Activated T-cell treated with anti-CD3 and anti-CD28 coated beads, Interleukin-2, amount 50 U/mL, for 72 hours (primary cell): ENCODE measurements at regions not wholly inside any gene's neighbourhood (a gene's known extent, or its start where the extent isn't known, plus 50 kb on each side); places are given as distances from the start of the nearest gene placed in this dataset.

Source experiments
- ATAC-seq, 2 donors: fragments of 150-1000 bp; cut with Tn5 transposase; replicated peaks in 1 of 2; 2 replicates each; pipeline ENCODE4 v1.10.0; 2021; ENCODE audit warnings: moderate library complexity in 2 of 2, mild to moderate bottlenecking in 1 of 2
- DNase-seq, 2 donors: peaks; one replicate each; pipeline ENCODE4 v3.0.0; 2021 to 2022; ENCODE audit warnings: mixed read lengths in 1 of 2
- H3K27ac Mint-ChIP-seq: one replicate; pipeline ENCODE4 v1.8.0; 2022; ENCODE audit warnings: mild to moderate bottlenecking, moderate library complexity, mixed read lengths
- H3K27me3 Mint-ChIP-seq: one replicate; pipeline ENCODE4 v1.8.0; 2022; ENCODE audit warnings: low read depth, mixed read lengths
- H3K36me3 Mint-ChIP-seq, 2 donors: one replicate each; pipeline ENCODE4 v1.8.0; 2022; ENCODE audit warnings: mixed read lengths in 2 of 2, mild to moderate bottlenecking in 1 of 2; ENCODE audit not compliant: insufficient read depth in 2 of 2
- H3K4me1 Mint-ChIP-seq: one replicate; pipeline ENCODE4 v1.8.0; 2022; ENCODE audit warnings: low read depth, mixed read lengths
- H3K4me3 Mint-ChIP-seq, 2 donors: one replicate each; pipeline ENCODE4 v1.8.0; 2022; ENCODE audit warnings: mild to moderate bottlenecking in 2 of 2, mixed read lengths in 2 of 2, moderate library complexity in 2 of 2
- H3K9me3 Mint-ChIP-seq, 2 donors: one replicate each; pipeline ENCODE4 v1.8.0; 2022; ENCODE audit warnings: mixed read lengths in 2 of 2

- H3K27ac Mint-ChIP-seq: no peak overlapping the region
- ATAC-seq (no peak), DNase-seq (no peak)
- H3K36me3 Mint-ChIP-seq: no peaks in the 10 kb centered on the region
- no peaks in the 10 kb centered on the region for H3K4me1 Mint-ChIP-seq
- no peaks in the 10 kb centered on the region for H3K27me3 Mint-ChIP-seq
- peaks cover 0 to 3% of the 10 kb centered on the region in 2 donors for H3K9me3 Mint-ChIP-seq
- H3K4me3 Mint-ChIP-seq: no peak overlapping the region
Observed at GRCh38 chr5:168062239-168062638, 229.2 kb upstream of the WWC1 start.

- no peaks in the 10 kb centered on the region for H3K27me3 Mint-ChIP-seq
- H3K9me3 Mint-ChIP-seq: no peaks in the 10 kb centered on the region
- H3K27ac Mint-ChIP-seq: no peak overlapping the region
- no peak overlapping the region for H3K4me3 Mint-ChIP-seq
- ATAC-seq (no peak), DNase-seq (no peak)
- no peaks in the 10 kb centered on the region for H3K36me3 Mint-ChIP-seq
- no peaks in the 10 kb centered on the region for H3K4me1 Mint-ChIP-seq
Observed at GRCh38 chr5:168064457-168064856, 227.0 kb upstream of the WWC1 start.

GRCh38 chr5:168064933-168065622 lies 226.4 kb upstream of the WWC1 start:
- no peaks in the 10 kb centered on the region for H3K27me3 Mint-ChIP-seq
- DNase-seq: no peak

DNA sequence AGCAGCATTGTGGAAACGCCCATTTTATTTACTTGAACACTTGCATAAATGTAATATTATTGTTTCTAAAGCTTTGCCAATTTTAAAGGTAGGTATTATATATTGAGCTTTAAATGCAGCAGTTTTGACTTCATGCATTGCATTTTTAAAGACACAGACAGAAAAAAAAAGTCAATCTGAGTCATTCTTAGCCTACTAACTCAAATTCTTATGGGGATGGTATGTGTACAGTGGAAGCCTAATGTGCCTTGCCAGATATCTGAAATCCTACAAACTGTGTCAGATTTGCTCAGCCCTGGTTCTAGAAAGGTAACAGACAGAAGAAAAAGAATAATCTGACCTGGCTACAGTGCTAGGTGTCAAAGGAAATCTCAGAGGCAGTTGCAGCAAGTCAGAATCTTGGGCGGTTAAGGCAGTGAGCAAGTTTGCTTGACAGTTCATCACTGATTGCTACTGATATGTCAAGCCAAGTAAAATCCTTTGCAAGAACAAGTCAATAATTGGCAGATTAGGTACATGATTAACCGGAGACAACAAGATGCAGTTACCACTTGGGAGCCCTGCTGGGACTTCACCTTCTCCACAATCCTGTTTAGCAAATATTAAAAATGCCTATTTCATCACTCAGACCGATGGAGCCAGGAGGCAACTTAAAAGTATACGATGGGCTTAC lies 224.8 kb upstream of the WWC1 start:
- ATAC-seq (no peak), DNase-seq (no peak)
- Mint-ChIP-seq H3K4me1 (no peaks in the 10 kb centered on the region), H3K27ac (no peak overlapping the region), H3K27me3 (no peaks in the 10 kb centered on the region), H3K4me3 (no peak overlapping the region), H3K36me3 (no peaks in the 10 kb centered on the region), H3K9me3 (no peaks in the 10 kb centered on the region)

More at GRCh38 chr5:168064933-168065622, 226.4 kb upstream of the WWC1 start:
- no peak for ATAC-seq
- H3K9me3 Mint-ChIP-seq: no peaks in the 10 kb centered on the region
- H3K4me3 Mint-ChIP-seq: no peak overlapping the region
- no peaks in the 10 kb centered on the region for H3K36me3 Mint-ChIP-seq
- no peaks in the 10 kb centered on the region for H3K4me1 Mint-ChIP-seq
- H3K27ac Mint-ChIP-seq: no peak overlapping the region

DNA sequence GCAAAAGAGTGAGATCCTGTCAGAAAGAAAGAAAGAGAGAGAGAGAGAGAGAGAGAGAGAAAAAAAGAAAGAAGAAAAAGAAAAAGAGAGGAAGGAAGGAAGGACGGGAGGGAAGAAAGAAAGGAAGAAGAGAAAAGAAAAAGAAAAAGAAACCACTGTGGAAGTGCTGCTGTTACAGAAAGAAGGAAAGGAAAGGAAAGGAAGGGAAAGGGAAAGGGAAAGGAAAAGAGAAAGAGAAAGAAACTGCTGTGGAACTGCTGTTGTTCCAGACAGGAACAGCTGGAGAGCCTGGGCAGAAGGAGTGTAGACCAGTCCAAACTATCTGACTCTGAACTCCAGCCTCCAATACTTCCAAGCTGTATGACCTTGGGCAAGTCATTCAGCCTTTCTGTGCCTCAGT lies 220.7 kb upstream of the WWC1 start:
- no peak for ATAC-seq
- H3K4me3 Mint-ChIP-seq: no peak overlapping the region
- no peaks in the 10 kb centered on the region for H3K9me3 Mint-ChIP-seq
- no peak for DNase-seq
- H3K27ac Mint-ChIP-seq: no peak overlapping the region
- H3K36me3 Mint-ChIP-seq: no peaks in the 10 kb centered on the region
- peaks cover 5% of the 10 kb centered on the region for H3K27me3 Mint-ChIP-seq
- no peaks in the 10 kb centered on the region for H3K4me1 Mint-ChIP-seq

GRCh38 chr5:168072665-168073064 lies 218.8 kb upstream of the WWC1 start:
- no peak overlapping the region for H3K27ac Mint-ChIP-seq
- no peak for ATAC-seq
- no peak overlapping the region for H3K4me3 Mint-ChIP-seq
- no peak for DNase-seq
- no peaks in the 10 kb centered on the region for H3K9me3 Mint-ChIP-seq
- no peaks in the 10 kb centered on the region for H3K4me1 Mint-ChIP-seq
- no peaks in the 10 kb centered on the region for H3K36me3 Mint-ChIP-seq
- H3K27me3 Mint-ChIP-seq: peaks cover 5% of the 10 kb centered on the region

DNA sequence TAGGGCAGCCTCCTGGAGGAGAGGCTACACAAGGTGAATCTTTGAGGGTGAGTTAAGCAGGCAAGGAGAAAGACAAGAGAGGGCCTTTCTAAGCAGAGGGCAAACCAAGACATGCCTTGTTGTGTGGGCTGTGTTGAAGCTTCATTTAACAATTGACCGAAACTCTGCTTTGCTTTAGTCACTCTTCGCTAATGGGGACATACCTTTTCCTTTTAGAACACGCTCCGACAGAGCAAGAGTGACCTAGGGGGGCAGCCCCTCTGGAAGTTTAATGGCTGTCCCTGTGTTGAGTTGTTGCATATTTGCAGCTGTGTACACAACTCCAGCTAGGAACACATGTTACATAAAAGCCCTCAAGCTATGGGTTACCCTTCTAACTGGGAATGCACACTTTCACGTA lies 218.1 kb upstream of the WWC1 start:
- Mint-ChIP-seq H3K36me3 (no peaks in the 10 kb centered on the region), H3K4me3 (no peak overlapping the region), H3K27me3 (peaks cover 5% of the 10 kb centered on the region), H3K27ac (no peak overlapping the region), H3K4me1 (no peaks in the 10 kb centered on the region), H3K9me3 (no peaks in the 10 kb centered on the region)
- DNase-seq (no peak), ATAC-seq (no peak)

DNA sequence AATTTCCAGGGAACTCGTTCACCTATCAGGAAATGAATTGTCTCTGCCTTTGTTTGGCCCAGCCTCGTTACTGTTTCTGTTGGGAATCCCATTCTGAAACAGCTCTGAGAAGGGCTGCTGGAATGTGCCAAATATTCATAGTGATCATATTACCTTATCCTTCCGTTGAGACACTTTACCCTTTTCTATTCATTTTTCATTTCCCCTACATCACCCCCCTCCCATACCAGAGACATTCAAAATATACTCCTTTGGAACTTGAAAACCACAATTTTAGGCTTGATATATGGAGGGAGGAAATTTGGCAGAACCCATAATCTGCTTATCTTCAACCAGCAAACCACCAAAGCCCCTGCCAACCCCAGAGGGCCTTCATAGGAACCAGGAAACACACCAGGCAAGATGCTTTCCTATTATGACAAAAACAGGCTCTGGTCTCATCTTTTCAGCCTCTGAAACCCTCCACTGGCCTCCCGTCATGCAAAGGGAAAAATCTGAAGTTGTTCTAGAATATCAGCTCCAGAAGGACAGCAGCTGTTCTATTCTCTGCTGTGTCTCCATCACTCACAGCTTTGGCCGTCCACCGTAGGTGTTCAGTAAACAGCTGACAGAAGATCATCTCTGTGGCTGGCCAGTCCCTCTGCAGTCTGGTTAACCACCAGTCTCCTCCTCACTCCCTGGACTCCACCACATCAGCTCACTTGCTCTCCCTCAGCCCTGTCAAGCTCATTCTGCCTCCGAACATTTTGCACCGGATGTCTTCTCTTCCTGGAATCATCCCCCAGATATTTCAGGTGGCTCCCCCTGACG lies 217.2 kb upstream of the WWC1 start:
- no peaks in the 10 kb centered on the region for H3K9me3 Mint-ChIP-seq
- H3K4me3 Mint-ChIP-seq: no peak overlapping the region
- no peak overlapping the region for H3K27ac Mint-ChIP-seq
- H3K4me1 Mint-ChIP-seq: no peaks in the 10 kb centered on the region
- ATAC-seq: no peak
- H3K27me3 Mint-ChIP-seq: peaks cover 5% of the 10 kb centered on the region
- H3K36me3 Mint-ChIP-seq: no peaks in the 10 kb centered on the region
- no peak for DNase-seq

DNA sequence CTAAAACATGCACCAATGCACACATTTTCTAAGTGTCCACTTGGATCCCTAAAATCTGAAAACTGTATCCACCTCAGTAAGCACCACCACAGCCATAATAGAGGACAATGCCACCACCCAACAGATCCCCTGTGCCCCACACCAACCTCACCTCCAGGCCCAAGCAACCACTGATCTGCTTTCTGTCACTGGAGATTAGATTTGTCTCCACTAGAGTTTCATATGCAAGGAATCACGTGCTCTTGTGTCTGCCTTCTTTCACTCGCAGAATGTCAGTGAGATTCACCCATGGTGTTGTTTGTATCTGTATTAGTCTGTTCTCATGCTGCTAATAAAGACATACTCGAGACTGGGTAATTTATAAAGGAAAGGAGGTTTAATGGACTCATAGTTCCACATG lies 216.1 kb upstream of the WWC1 start:
- H3K4me3 Mint-ChIP-seq: no peak overlapping the region
- H3K36me3 Mint-ChIP-seq: no peaks in the 10 kb centered on the region
- no peak for ATAC-seq
- H3K27ac Mint-ChIP-seq: no peak overlapping the region
- H3K4me1 Mint-ChIP-seq: no peaks in the 10 kb centered on the region
- peaks cover 5% of the 10 kb centered on the region for H3K27me3 Mint-ChIP-seq
- DNase-seq: no peak
- H3K9me3 Mint-ChIP-seq: no peaks in the 10 kb centered on the region

GRCh38 chr5:168076561-168076991 lies 214.9 kb upstream of the WWC1 start:
- Mint-ChIP-seq H3K36me3 (no peaks in the 10 kb centered on the region), H3K27me3 (peaks cover 5% of the 10 kb centered on the region), H3K4me1 (no peaks in the 10 kb centered on the region), H3K27ac (no peak overlapping the region), H3K9me3 (no peaks in the 10 kb centered on the region), H3K4me3 (no peak overlapping the region)
- DNase-seq (peak in 1 of 2 donors; percentile 7), ATAC-seq (no peak)

DNA sequence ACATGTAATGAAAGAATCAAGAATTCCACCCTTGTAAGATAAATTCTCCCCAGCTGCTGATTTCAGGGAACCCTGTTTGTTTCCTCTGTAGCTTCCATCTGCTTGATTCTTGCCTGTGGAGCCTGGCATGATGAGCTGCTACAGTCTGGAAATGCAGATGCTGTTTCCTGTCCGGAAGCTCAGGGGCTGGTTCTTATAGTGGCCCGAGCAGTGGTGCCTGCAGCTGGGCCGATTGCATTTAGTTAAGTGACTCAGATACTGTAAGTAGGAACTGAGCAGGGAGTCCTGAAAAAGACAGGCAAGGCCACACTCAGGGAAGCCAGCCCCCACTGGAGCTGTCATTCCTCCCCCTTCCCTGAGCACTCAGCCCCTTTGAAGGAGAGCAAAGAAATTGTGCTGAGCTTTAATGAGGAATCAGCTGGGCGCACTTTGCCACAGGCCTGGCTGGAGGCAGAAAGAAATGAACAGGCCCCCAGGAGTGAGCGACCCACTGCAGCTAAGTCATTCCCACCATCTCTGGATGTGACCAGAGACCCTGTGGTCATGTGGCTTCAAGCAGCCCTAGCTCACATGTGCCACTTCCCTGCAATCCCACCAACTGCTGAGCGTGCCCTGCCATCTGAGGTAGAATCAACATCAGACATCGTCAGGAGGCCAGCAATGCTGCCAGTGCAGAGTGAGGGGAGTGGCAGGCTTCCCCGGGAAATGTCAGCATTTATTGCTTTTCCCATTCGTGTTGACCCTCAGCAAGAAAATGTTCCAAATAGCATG lies 206.0 kb upstream of the WWC1 start:
- Mint-ChIP-seq H3K36me3 (no peaks in the 10 kb centered on the region), H3K27me3 (peaks cover 5% of the 10 kb centered on the region), H3K4me3 (no peak overlapping the region), H3K27ac (no peak overlapping the region), H3K4me1 (no peaks in the 10 kb centered on the region), H3K9me3 (no peaks in the 10 kb centered on the region)
- DNase-seq (no peak), ATAC-seq (no peak)

DNA sequence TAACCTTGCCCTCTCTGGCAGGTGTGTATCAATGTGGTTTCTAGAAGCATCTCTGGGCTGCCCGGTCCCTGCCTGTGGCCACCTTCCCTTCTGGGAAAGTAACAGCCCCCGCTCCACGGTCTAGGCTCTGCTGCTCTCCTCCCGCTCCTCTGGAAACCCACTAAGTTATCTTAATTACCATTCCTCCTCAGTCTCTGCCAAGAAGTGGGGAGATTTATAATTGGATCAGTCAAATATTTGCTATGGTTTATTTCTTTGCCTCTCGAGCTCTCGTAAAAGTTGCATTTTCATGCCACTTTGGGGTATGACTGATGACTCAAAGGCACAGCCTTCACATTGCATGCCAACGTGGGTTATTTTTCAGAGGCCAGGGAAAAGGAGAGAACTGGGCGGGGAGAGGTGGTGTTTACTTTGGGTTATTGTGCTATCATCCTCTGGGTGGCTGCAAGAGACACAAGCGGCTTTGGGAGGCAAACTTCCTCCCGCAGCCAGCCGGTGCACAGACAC lies 205.3 kb upstream of the WWC1 start:
- H3K27ac Mint-ChIP-seq: no peak overlapping the region
- no peaks in the 10 kb centered on the region for H3K4me1 Mint-ChIP-seq
- peaks cover 5% of the 10 kb centered on the region for H3K27me3 Mint-ChIP-seq
- no peaks in the 10 kb centered on the region for H3K36me3 Mint-ChIP-seq
- ATAC-seq: no peak
- H3K4me3 Mint-ChIP-seq: no peak overlapping the region
- DNase-seq: no peak
- H3K9me3 Mint-ChIP-seq: no peaks in the 10 kb centered on the region

DNA sequence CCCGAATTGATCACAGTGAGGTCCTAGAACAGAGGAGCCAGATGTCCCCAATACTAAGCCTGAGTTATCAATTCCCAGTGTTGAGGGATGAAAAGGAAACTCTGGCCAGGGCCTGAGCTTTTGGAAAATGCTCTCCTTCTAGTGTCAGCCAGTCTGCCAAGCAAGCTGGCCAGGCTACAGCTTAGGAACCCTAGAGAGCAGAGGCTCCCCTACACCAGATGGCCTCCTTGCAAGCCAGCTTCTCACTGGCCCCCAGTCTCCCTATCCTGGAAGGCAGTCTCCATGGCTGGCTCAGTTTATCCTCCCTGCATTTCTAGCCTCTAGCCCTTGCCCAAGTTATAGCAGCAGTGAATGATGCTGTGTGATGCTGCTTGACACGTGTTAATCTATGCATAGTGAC lies 204.7 kb upstream of the WWC1 start:
- ATAC-seq: no peak
- no peak overlapping the region for H3K4me3 Mint-ChIP-seq
- DNase-seq: no peak

More for the DNA sequence above, 204.7 kb upstream of the WWC1 start:
- Mint-ChIP-seq H3K27ac (no peak overlapping the region), H3K27me3 (peaks cover 5% of the 10 kb centered on the region), H3K36me3 (no peaks in the 10 kb centered on the region), H3K9me3 (no peaks in the 10 kb centered on the region), H3K4me1 (no peaks in the 10 kb centered on the region)
